HG03103 (cell line): ENCODE measurements at regions not wholly inside any gene's neighbourhood (a gene's known extent, or its start where the extent isn't known, plus 50 kb on each side); places are given as distances from the start of the nearest gene placed in this dataset.

Experiments used
- ATAC-seq: cut with Tn5 transposase; IDR thresholded peaks from one replicate; pipeline ENCODE4 v1.9.1; 2021; ENCODE audit warnings: low read depth; ENCODE audit not compliant: unreplicated experiment

GRCh38 chr6:18897350-18897749 lies 510.2 kb downstream of the RNF144B start:
- no peak for ATAC-seq

- ATAC-seq: no peak
Observed at GRCh38 chr6:18904681-18905080, 517.5 kb downstream of the RNF144B start.

GRCh38 chr6:18920701-18921100 lies 533.6 kb downstream of the RNF144B start:
- ATAC-seq: no peak

GRCh38 chr6:18931086-18931485 lies 543.9 kb downstream of the RNF144B start:
- no peak for ATAC-seq

- ATAC-seq: no peak
Observed at GRCh38 chr6:18958146-18958545, 571.0 kb downstream of the RNF144B start.

GRCh38 chr6:18961566-18961965 lies 574.4 kb downstream of the RNF144B start:
- ATAC-seq: no peak

GRCh38 chr6:18962361-18962905 lies 575.3 kb downstream of the RNF144B start:
- ATAC-seq: no peak

GRCh38 chr6:18963439-18963838 lies 576.3 kb downstream of the RNF144B start:
- no peak for ATAC-seq

GRCh38 chr6:18973251-18973650 lies 586.1 kb downstream of the RNF144B start:
- no peak for ATAC-seq

GRCh38 chr6:18976091-18976490 lies 588.9 kb downstream of the RNF144B start:
- no peak for ATAC-seq

GRCh38 chr6:18976966-18977365 lies 589.8 kb downstream of the RNF144B start:
- no peak for ATAC-seq

- ATAC-seq: no peak
Observed at GRCh38 chr6:18978337-18979128, 591.4 kb downstream of the RNF144B start.

GRCh38 chr6:18985061-18985460 lies 597.9 kb downstream of the RNF144B start:
- no peak for ATAC-seq

- no peak for ATAC-seq
Observed at GRCh38 chr6:18985996-18986395, 598.8 kb downstream of the RNF144B start.

- no peak for ATAC-seq
Observed at GRCh38 chr6:18988636-18989035, 601.5 kb downstream of the RNF144B start.

- peak; percentile 79 for ATAC-seq
Observed at GRCh38 chr6:18990059-18990978, 603.2 kb downstream of the RNF144B start.

GRCh38 chr6:18997375-18997826 lies 610.3 kb downstream of the RNF144B start:
- ATAC-seq: peak; percentile 96

- ATAC-seq: no peak
Observed at GRCh38 chr6:19002976-19003560, 615.9 kb downstream of the RNF144B start.

GRCh38 chr6:19004176-19004575 lies 617.0 kb downstream of the RNF144B start:
- ATAC-seq: no peak

- ATAC-seq: no peak
Observed at GRCh38 chr6:19009769-19010168, 622.6 kb downstream of the RNF144B start.
